ENCODE measurements at regions not wholly inside any gene's neighbourhood (a gene's known extent, or its start where the extent isn't known, plus 50 kb on each side); places are given as distances from the start of the nearest gene placed in this dataset.
A peak's percentile ranks its signal among the peaks of the same experiment; 100 is the strongest.

GRCh38 chr3:1967525-1967924, 131.1 kb upstream of the CNTN4 start:
- TF ChIP-seq ZFP30 (CRISPR knock-in tag; IDR thresholded peaks at IDR 0.05): no peak
- no peak for TF ChIP-seq OSR1 (CRISPR knock-in tag; IDR thresholded peaks at IDR 0.05)
- TF ChIP-seq, protein P1, sequence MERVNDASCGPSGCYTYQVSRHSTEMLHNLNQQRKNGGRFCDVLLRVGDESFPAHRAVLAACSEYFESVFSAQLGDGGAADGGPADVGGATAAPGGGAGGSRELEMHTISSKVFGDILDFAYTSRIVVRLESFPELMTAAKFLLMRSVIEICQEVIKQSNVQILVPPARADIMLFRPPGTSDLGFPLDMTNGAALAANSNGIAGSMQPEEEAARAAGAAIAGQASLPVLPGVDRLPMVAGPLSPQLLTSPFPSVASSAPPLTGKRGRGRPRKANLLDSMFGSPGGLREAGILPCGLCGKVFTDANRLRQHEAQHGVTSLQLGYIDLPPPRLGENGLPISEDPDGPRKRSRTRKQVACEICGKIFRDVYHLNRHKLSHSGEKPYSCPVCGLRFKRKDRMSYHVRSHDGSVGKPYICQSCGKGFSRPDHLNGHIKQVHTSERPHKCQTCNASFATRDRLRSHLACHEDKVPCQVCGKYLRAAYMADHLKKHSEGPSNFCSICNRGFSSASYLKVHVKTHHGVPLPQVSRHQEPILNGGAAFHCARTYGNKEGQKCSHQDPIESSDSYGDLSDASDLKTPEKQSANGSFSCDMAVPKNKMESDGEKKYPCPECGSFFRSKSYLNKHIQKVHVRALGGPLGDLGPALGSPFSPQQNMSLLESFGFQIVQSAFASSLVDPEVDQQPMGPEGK (CRISPR knock-in tag; IDR thresholded peaks at IDR 0.05; ENCODE audit: borderline replicate concordance): no peak
- no peak for TF ChIP-seq TCF4 (CRISPR knock-in tag; IDR thresholded peaks at IDR 0.05; ENCODE audit: borderline replicate concordance)
- no peak for TF ChIP-seq GLIS3 (CRISPR knock-in tag; IDR thresholded peaks at IDR 0.05)
- TF ChIP-seq, protein P2, sequence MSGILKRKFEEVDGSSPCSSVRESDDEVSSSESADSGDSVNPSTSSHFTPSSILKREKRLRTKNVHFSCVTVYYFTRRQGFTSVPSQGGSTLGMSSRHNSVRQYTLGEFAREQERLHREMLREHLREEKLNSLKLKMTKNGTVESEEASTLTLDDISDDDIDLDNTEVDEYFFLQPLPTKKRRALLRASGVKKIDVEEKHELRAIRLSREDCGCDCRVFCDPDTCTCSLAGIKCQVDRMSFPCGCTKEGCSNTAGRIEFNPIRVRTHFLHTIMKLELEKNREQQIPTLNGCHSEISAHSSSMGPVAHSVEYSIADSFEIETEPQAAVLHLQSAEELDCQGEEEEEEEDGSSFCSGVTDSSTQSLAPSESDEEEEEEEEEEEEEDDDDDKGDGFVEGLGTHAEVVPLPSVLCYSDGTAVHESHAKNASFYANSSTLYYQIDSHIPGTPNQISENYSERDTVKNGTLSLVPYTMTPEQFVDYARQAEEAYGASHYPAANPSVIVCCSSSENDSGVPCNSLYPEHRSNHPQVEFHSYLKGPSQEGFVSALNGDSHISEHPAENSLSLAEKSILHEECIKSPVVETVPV (CRISPR knock-in tag; IDR thresholded peaks at IDR 0.05): 0 out of 2 replicates have a peak, but pooled peaks have one; percentile 34
- TF ChIP-seq PPARA (CRISPR knock-in tag; IDR thresholded peaks at IDR 0.05; ENCODE audit: borderline replicate concordance): no peak
- no peak for TF ChIP-seq ZC3H10 (CRISPR knock-in tag; IDR thresholded peaks at IDR 0.05)

Measured in SK-N-SH treated with all-trans-retinoic acid at 6 μM for 48 hours (cell line).